Type B pancreatic cell (in vitro differentiated cells): ENCODE measurements at regions not wholly inside any gene's neighbourhood (a gene's known extent, or its start where the extent isn't known, plus 50 kb on each side); places are given as distances from the start of the nearest gene placed in this dataset.

Experiments used
- DNase-seq: peaks from one replicate; pipeline ENCODE4 v3.0.0; 2021; ENCODE audit warnings: mixed read lengths; ENCODE audit not compliant: unreplicated experiment; ENCODE audit errors: extremely low spot score
- H3K27ac Mint-ChIP-seq: 2 replicates; pipeline ENCODE4 v1.8.0; 2021; ENCODE audit warnings: mild to moderate bottlenecking, mixed read lengths
- H3K27me3 Mint-ChIP-seq: 2 replicates; pipeline ENCODE4 v1.8.0; 2021; ENCODE audit warnings: mixed read lengths
- H3K36me3 Mint-ChIP-seq: 2 replicates; pipeline ENCODE4 v1.8.0; 2021; ENCODE audit warnings: mixed read lengths
- H3K4me1 Mint-ChIP-seq: one replicate; pipeline ENCODE4 v1.8.0; 2021; ENCODE audit warnings: mixed read lengths; ENCODE audit not compliant: unreplicated experiment
- H3K4me3 Mint-ChIP-seq: 2 replicates; pipeline ENCODE4 v1.8.0; 2021; ENCODE audit warnings: mild to moderate bottlenecking, mixed read lengths
- H3K9me3 Mint-ChIP-seq: 2 replicates; pipeline ENCODE4 v1.8.0; 2021; ENCODE audit warnings: mixed read lengths
- TF ChIP-seq, protein P1 (sequence below): fragments of 200-600 bp; sonication (generic); conservative IDR thresholded peaks from 2 replicates; pipeline ENCODE4 v1.5.0; 2021; ENCODE audit warnings: antibody characterized with exemption, mild to moderate bottlenecking

DNA sequence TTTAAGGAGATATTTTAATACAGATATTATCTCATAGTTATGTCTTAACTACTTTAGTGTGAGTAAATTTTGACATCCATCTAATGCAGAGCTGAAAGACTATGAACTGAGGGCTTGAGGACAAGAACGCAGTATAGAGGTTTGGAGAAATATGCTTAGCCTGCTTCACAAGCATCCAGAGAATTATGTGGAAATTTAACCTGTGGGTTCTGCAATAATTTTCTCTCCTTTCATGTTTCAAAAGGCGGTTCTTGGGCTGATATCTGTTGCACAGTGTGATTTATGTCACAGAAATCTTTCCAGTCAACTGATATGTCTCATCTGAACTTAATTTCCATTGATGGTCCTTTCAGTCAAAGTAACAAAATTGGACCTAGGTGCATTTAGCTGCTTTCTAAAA, 371.9 kb upstream of the VRK2 start:
- H3K36me3 Mint-ChIP-seq, result no peaks in the 10 kb centered on the region
- no peaks in the 10 kb centered on the region for H3K9me3 Mint-ChIP-seq
- H3K4me3 Mint-ChIP-seq, result no peak overlapping the region
- TF ChIP-seq, protein P1, sequence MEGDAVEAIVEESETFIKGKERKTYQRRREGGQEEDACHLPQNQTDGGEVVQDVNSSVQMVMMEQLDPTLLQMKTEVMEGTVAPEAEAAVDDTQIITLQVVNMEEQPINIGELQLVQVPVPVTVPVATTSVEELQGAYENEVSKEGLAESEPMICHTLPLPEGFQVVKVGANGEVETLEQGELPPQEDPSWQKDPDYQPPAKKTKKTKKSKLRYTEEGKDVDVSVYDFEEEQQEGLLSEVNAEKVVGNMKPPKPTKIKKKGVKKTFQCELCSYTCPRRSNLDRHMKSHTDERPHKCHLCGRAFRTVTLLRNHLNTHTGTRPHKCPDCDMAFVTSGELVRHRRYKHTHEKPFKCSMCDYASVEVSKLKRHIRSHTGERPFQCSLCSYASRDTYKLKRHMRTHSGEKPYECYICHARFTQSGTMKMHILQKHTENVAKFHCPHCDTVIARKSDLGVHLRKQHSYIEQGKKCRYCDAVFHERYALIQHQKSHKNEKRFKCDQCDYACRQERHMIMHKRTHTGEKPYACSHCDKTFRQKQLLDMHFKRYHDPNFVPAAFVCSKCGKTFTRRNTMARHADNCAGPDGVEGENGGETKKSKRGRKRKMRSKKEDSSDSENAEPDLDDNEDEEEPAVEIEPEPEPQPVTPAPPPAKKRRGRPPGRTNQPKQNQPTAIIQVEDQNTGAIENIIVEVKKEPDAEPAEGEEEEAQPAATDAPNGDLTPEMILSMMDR, result no peak
- no peak overlapping the region for H3K27ac Mint-ChIP-seq
- no peak for DNase-seq
- H3K4me1 Mint-ChIP-seq, result no peaks in the 10 kb centered on the region
- no peaks in the 10 kb centered on the region for H3K27me3 Mint-ChIP-seq

DNA sequence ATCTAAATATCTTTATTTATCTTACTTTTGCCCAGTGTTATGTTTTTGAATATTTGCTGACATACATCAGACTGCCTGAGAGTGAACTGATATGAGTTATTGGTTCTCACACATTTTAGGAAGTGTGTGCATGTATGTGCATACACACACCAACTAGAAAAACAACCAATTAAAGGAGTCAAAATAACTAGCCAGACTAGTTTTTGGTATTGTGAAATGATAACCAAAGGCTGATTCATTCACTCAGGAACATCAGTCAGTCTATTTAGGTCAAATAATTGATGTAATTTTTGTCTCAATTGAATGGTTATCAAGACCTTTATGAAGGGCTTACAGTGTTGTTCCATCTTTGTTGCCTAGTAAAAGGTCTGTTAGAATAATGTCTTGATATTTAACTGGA, 369.3 kb upstream of the VRK2 start:
- H3K27ac Mint-ChIP-seq, result no peak overlapping the region
- no peak for DNase-seq
- no peak overlapping the region for H3K4me3 Mint-ChIP-seq
- H3K36me3 Mint-ChIP-seq, result no peaks in the 10 kb centered on the region
- no peaks in the 10 kb centered on the region for H3K27me3 Mint-ChIP-seq
- TF ChIP-seq, protein P1, result no peak
- H3K4me1 Mint-ChIP-seq, result no peaks in the 10 kb centered on the region
- H3K9me3 Mint-ChIP-seq, result no peaks in the 10 kb centered on the region

DNA sequence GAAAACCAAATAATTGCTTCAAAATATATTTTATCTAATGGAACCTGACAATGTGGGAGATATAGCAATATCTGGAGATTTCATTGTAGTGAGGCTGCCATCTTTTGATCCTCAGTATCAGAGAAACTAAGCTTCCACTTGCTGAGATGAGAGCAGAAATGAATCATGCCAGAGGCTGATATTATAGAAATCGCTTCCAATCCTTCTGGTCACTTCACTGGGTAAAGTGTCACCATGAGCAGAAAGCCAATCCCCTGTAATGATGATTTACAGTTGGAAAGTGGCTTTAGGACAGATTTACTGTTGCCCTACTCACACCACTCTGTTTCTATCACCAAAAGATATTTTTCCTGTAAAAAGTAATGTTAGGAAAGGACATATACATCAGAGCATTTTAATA, 365.0 kb upstream of the VRK2 start:
- Mint-ChIP-seq H3K27ac (no peak overlapping the region), H3K4me1 (no peaks in the 10 kb centered on the region), H3K4me3 (no peak overlapping the region), H3K27me3 (no peaks in the 10 kb centered on the region), H3K36me3 (no peaks in the 10 kb centered on the region), H3K9me3 (no peaks in the 10 kb centered on the region)
- DNase-seq, result no peak
- TF ChIP-seq, protein P1, result no peak

DNA sequence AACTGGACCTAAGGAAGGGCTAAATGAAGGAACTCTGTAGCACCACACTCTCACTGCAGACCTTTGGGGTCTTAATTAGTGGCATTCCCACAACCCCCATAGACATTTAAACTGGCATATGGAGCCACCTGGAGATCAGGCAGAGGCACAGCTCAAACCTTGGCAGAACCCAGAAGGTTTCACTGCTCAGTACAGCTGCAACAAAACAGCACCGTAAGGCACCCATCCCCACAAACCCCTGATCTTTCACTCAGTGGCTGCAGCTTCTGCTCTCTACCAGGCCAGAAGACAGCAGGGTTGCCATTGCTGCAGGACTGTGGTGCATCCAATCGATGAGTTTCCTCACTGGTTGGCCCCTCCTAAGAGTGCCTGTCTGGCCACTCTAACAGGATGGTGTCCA, 361.6 kb upstream of the VRK2 start:
- Mint-ChIP-seq H3K27ac (no peak overlapping the region), H3K36me3 (no peaks in the 10 kb centered on the region), H3K4me1 (no peaks in the 10 kb centered on the region), H3K9me3 (peaks cover 5% of the 10 kb centered on the region), H3K27me3 (no peaks in the 10 kb centered on the region), H3K4me3 (no peak overlapping the region)
- TF ChIP-seq, protein P1, result no peak
- no peak for DNase-seq

DNA sequence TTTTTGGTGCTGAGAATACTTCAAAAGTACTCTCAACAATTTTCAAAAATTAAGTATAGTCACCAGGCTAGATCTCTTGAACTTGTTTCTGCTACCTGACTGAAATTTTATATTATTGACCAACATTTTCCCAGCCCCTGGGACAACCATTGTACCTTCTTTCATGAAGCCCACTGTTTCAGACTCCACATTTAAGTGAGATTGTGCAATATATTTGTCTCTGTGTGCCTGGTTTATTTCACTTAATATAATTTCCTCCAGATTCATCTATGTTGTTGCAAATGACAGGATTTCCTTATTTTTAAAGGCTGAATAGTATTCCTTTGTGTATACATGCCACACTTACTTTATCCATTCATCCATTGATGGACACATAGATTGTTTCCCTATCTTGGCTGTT, 354.2 kb upstream of the VRK2 start:
- H3K27me3 Mint-ChIP-seq, result no peaks in the 10 kb centered on the region
- no peaks in the 10 kb centered on the region for H3K4me1 Mint-ChIP-seq
- no peaks in the 10 kb centered on the region for H3K36me3 Mint-ChIP-seq
- no peak for DNase-seq
- TF ChIP-seq, protein P1, result no peak
- H3K9me3 Mint-ChIP-seq, result peaks cover 13% of the 10 kb centered on the region
- no peak overlapping the region for H3K27ac Mint-ChIP-seq
- H3K4me3 Mint-ChIP-seq, result no peak overlapping the region

DNA sequence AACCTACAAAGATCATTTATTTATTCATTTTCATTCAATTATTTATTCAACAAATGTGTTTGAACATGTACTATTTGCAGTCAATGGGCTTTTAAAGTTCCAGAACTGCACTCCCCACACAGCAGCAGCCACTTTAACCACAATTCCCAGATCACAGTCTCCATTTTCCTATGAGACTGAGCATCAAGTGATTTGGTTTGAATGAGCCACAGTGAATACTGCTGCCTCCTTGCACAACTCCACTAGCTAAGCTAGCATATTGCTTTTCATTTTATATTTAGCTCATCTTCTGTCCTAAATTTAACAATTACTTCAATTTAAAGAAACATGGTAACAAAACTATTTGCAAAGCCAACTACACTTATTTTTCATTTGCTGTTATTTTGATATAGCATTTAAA, 353.4 kb upstream of the VRK2 start:
- Mint-ChIP-seq H3K4me3 (no peak overlapping the region), H3K4me1 (no peaks in the 10 kb centered on the region), H3K27me3 (no peaks in the 10 kb centered on the region), H3K9me3 (peaks cover 13% of the 10 kb centered on the region), H3K27ac (no peak overlapping the region), H3K36me3 (no peaks in the 10 kb centered on the region)
- TF ChIP-seq, protein P1, result no peak
- no peak for DNase-seq
